GM18499 (cell line): ENCODE measurements at regions not wholly inside any gene's neighbourhood (a gene's known extent, or its start where the extent isn't known, plus 50 kb on each side); places are given as distances from the start of the nearest gene placed in this dataset.

Source experiments
- ATAC-seq: cut with Tn5 transposase; IDR thresholded peaks from one replicate; pipeline ENCODE4 v1.9.1; 2021; ENCODE audit warnings: moderate number of reproducible peaks; ENCODE audit not compliant: insufficient read depth, unreplicated experiment

DNA sequence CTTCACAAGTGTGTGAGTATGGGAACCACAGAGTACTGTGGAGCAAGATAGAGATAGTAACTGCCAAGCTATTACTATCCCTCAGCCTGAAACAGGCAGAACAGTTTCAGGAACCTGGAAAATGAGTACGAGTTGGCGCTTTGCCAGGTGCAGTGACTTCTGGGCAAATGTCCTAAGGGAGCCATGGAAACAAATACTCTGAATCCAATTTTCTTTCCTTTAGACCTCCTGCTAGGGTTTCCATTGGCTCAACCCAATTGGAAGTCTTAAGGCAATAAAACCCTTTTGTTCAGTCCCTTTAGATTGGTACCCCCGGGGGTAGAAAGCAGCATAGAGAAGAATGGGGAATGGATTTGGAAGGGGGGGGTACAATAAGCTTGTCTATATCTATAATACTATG is 205.0 kb upstream of the EPHA7 start:
- ATAC-seq, result no peak

DNA sequence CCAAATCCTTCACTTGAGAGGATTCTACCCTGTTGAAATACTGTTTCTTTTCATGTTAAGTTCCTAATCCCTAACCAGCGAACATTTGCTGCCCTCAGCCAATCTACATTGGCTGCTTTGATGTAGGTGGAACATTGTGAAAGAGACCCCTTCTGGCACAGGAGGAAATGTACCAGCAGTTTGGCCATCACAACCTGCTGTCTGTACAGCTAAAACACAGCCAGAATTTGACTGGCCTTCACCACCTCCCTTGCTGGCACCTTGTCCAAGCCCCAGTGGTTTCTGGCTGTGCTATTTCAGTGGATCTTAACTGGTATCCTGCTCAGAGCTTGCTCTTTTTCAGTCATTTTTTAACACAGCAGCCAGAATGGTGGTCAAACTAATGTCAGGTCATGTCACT is 202.1 kb upstream of the EPHA7 start:
- ATAC-seq, result no peak

DNA sequence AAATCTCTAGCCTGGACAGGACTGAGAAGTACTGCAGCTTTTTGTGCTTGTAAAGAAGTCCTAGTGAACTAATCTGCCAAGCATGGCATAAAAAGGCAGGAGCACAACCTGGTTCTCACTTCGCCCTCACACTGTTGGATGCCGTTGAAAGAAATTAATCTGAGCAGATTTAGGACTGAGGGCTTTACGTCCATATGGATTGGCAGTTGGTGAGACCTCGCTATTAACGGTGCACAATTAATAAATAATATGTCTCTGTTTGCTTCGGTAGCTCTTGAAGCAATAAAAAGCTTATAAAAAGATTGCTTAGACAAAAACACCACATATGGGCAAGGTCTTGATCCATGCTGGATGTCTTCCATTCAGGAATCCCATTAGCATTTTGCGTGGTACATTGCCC is 185.6 kb upstream of the EPHA7 start:
- ATAC-seq, result no peak

DNA sequence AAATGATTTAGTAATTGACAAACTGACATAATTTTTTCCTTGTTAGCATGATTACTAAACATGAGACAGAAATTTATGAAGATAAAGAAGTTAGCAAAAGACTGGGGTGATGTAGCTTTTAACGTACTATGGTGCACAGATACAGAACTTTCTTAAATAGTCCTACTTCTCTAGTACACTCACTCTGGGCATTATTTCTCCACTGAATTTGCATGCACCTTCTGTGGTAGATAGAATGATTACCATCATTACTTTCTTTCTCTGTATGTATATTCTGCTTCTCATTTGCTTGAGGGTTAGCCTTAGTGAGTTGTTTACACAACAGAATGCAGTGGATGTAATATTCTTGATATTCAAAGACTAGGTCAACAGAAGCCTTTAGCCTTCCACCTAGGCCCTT is 173.1 kb upstream of the EPHA7 start:
- ATAC-seq, result no peak

DNA sequence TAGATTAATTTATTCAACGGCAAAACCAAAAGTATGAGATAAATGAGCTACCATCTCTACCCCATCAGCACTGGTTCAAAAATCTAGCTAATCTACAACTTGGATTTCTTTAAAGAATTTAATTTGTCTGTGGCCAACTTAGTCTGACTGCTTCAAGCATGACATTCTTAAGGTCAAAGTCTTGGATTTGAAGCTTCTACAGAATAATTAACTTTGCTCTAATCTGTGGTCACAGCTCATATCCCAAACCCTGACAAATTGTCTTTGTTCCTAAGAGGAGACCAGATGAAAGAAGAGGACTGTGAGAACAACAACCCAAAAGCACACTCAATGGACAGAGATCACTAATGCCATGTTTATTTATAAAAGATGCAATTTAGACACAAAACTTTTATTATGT is 166.9 kb upstream of the EPHA7 start:
- no peak for ATAC-seq

DNA sequence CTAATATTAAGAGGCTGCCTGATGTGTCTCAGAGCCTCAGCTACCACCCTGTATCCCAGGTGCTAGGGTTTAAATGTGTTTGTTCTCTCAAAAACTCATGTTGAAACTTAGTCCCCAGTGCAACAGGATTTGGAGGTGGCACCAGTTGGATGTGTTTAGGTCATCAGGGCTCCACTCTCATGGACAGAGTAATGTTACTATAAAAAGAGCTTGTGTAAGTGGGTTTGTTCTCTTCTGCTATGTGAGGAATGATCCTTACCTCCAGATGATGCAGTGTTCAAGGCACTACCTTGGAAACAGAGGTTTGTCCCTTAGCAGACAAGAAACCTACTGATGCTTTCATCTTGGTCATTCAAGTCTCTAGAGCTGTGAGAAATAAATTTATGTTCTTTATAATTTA is 164.9 kb upstream of the EPHA7 start:
- no peak for ATAC-seq

DNA sequence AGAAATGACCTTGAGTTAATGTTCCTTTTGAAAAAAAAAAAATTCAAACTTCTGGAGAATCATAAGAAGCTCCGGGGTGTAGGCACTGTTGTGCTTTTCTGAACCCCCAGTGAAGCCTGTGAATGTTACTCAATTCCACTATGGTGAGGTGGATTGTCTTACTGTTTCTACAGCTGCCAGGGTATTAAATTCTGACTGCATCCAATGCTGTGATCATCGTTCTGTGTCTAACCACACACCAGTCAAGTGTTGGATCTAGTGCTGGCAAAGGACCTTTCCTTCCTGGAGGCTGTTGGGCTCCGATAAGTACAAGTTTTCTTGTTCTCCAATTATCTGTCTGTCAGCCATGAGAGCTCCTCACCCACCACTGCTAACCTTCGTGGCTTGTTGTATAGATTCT is 162.0 kb upstream of the EPHA7 start:
- no peak for ATAC-seq

DNA sequence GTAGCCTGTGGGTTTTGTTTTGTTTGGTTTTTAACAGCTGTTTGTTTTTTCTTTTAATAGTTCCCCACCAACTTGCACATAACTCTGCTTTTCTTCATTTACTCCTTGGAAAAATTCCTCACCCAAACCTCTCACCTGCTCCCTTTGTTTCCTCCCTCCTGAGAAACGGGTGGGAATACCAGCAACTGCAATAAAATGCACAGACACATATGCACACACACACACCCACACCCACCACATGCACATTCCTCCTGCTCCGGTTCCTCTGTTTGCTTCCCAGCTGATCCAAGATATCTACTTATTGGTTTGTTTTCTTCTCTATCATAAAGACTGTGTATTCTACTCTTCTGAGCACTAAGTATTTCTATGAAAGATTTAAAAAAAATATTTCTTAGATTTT is 161.1 kb upstream of the EPHA7 start:
- ATAC-seq, result no peak

DNA sequence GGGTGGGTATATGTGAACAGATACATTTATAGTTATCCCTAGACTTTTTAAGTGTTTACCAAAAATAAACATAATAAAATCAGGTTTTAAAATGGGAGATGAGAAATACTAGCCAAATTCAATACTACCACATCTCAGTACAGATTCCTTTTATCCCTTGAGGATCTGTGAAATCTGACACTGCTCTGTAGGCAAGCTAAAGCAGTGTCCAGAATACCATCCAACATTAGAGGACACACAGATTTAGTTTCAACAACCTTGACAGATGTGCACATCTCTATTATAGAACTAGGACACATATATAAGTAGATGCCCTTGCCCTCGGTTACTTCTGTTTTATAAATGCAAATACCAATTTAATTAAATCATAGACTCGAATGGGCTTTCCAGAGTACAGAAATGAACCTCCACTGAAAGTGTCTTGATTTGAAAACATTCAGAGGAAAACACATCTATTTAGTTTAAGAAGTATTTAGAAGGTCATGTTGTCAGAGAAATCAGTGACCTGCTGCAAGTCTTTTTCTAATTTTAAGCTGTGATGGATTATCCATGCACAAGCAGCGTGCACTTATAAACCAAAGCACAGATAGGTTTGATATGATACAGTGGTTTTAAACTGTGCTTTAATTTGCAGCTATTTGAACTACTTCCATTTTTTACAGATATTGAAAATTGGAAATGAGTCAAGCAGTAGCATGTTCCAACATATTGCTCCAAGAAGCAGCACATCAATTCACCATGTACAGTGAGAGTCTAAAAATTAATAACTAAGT is 156.3 kb upstream of the EPHA7 start:
- no peak for ATAC-seq

DNA sequence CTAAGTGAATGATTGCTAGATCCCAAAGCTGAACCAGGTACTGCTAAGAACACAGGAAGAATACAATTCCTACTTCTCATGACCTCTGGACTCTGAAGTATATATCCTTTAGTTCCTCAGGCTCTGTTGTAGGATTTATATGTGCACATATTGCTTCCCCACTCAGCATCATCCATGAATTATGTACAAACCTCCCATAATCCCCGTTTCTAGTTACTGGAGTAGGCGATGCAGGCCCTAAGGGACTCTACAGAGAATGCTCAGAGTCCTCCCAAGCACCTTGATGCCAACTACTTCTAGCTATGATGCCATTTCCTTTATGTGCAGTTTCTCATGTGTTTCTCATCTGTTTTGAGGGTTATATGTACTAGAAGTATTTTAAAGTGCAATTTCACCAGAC is 154.9 kb upstream of the EPHA7 start:
- ATAC-seq, result no peak

DNA sequence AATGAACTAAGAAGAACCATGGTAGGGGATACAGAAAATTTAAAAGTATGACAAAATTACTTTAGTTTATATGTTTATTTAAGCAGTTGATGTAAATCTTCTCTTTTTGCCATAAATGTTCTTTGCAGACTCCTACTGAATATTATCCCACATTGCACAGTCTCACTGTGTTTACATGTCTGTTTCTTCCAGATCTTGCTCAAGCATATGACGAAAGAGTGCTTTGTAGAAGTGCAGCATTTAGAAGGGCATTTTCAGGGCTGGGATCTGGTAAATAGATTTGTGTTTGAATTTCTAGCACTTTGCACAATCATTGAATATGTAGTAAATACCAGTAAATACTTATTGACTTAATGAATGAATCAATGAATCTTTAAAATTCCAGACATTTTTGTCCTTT is 152.0 kb upstream of the EPHA7 start:
- no peak for ATAC-seq

DNA sequence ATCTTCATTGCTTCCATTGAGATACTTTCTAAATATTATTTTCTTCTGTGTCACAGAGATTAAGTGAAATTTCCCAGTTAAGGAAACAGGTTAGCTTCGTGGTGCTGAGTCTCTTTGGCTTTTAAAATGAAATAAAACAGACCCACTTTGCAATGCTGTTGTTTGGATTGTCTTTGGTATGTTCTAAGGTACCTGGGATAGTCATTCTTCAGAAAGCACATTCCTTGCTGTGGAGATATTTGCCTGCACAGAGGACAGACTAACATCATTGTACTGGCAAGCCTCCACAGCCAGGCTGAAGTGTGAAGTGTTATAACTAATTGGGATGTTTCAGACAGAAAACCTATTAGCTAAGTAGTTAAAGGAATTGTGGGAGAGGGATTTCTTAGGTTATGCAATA is 148.8 kb upstream of the EPHA7 start:
- ATAC-seq, result no peak

DNA sequence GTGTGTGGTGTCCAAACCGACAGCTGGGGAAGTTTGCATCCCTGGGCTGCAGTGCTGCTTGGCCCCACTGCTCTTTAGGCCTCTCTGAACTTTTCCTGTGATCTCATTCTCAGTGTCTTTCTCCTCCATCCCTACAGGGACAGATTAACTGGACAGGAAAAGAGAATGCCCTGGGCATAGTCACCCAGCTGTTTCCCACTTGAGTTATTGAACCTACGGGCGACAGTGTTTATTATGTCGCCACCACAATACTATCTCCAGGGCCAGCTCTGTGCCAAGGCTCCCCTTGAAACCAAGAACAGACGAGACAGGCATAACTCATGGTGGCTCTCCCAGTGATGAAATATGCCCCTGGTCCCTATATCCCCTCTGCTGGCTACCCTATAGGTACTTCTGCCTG is 147.8 kb upstream of the EPHA7 start:
- no peak for ATAC-seq

DNA sequence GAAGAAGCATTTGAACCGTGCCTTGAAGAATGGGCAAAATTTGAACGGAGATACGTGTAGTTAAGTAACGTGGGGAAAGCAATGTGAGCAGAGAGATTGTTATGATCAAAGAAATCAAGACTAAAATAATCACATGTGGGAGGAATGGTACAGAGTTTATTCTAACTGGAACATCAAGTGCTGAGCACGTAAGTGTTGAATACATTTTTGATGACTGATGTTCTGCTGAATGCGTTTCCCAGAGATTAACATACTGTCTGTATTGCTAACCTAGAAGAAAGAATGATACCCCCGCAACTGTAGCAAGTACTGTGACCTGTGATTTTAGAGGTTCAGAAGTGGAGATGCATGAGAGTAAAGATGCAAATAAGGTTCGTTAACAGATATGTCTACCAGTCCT is 146.9 kb upstream of the EPHA7 start:
- no peak for ATAC-seq

DNA sequence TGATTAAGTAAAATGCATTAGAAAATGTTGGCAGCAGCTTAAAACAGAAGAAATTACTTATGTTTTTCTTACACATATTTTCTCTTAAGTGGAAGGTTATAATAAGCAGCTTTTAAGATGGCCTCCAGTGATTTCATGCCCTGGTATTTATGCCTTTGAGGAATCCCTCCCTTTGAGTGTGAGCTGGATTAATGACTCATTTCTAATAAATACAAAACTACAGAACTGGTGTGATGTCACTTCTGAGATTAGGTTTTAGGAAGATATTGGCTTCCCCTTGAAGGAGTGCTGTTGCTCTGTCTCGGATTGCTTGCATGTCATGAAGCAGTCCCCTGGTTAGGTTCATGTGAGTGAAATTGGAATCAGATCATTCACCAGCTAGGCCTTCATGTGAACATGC is 143.2 kb upstream of the EPHA7 start:
- ATAC-seq, result no peak

DNA sequence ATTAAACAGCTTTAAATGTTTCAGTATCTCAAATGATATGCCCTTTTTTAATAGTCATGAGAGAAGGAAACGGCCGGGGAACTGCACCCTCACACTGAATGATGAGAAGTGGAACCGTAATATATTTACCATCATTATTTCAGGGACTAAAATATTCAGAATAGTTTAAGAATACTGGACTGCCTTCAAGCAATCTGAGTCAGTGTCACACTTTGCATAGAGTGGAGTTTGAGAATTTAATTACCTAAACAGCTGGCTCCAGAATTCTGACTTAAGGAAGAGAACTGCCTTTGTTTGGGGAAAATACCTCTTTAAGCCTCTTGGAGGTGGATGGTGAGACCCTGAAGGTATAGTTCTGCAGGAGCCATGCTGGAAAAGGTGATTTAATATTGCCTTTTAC is 135.9 kb upstream of the EPHA7 start:
- ATAC-seq, result no peak

DNA sequence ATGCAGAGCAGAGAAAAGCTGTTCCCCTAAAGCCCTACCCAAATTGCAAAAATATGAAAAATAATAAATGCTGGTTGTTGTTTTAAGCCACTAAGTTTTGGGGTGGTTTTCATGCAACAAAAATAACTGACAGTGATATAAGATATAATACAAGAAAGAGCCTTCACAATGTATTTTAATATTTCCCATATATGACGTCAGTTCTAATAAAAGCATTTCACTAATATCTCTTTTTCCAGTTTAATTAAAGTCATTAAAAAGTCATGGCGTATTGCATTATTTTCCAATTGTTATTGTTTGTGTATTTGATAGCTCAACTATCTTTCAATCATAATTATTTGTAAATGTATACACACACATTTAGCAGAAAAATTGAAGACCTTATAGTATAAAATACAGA is 134.7 kb upstream of the EPHA7 start:
- no peak for ATAC-seq

DNA sequence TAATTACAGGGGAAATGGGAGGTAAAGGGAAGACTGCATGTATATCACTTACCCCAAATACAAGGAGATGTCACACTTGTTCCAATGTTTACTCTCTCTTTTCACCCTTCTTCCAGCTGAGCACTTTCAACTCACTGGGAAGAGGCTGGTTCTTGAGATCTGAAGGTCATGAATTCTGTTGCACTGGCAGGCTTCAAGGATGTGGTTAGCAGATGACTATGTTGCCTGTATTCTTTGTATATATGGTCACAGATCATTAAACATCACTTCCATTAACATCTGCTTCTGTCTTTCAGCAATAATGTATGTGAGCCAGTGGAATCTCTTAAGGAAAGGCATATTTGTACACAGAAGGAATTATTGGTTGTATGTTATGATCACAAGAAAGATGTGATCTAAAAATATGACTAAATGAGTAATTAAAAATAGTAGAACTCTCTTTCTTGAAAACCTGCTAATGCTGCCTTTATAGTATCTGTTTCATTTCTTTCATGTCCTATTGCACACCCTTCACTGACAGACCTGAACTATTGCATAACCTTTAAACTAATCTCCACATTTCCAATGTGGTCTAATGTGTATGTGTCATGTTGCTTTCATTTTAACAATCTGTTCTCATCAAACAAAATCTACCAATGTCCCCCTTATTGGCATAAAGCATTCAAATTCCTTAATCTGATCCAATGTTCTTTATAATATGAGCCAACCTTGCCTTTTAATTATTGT is 131.4 kb upstream of the EPHA7 start:
- no peak for ATAC-seq

DNA sequence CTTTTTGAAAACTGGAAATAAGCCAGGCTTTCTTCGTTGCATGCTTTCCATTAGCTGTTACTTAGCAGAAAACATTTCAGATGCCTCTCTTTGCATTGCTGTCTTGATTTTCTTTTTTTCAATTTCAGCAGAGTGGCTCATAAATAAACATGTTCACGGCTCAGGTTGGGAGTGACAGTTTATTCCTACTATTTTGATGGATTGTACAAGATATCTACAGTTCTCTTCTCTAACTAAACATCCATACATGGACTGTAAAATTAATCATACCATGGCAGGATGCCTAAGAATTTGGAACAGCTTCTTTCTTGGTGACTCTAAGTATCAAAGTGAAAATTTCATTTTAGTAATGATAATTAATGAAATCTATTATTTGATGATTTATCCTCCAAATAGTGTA is 130.5 kb upstream of the EPHA7 start:
- no peak for ATAC-seq

DNA sequence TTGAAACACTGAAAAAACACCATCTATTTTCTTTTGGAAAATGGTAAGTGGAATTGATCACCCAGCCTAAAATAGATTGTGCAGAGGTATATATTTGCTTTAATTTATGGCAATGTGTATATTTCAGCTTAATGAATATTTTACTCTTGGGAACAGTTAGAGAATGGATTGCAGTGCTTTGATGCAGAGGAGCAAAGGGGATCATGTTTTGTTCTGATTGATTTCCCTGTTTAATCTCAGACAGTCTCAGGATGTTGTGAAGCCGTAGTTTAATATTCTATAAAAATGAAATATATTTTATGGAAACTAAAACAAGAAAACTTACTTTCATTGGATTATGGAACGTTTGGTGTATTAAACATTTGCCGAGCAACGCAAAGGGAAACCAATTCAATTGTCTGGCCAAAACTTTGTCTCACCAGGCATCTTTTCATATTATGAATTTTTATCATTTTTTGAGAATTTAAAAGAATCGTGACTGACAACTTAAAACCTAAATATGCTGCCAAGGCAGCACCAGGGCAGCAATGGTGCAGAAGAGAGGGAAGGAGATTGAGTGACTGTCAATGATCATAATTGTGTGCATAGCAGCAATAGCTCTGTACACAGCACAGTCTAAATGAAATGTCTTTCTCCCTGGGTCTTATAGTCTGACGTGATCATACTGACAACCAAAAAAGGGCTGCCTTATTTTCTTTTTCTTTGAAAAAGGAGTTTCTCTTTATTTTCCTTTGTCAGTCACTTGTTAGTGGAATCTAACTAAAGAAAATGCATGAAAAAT is 105.5 kb upstream of the EPHA7 start:
- no peak for ATAC-seq

DNA sequence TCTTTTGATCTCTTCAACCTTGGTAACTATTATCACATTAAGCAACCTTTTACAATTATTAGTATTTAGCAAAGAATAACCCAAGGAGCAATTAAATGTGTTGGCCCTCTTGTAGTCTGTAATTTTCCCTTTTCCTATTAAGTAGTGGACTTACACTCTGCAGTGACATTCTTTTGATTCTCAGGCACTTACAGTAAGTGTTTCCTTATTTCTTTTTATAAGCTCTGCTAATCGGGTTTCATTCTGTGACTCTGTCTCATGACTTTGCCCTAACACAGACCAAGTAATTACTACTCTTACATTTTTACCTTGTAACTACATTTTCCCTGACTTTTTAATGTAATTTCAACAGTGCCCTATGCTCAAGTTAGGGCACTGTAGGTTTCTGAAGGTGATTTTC is 104.0 kb upstream of the EPHA7 start:
- no peak for ATAC-seq
